Bronchial epithelial cell (primary cell): ENCODE measurements at regions not wholly inside any gene's neighbourhood (a gene's known extent, or its start where the extent isn't known, plus 50 kb on each side); places are given as distances from the start of the nearest gene placed in this dataset.

Experiments
- DNase-seq: peaks from one replicate; pipeline ENCODE4 v3.0.0-alpha.2; 2010; ENCODE audit warnings: low read depth
- FAIRE-seq: peaks from 2 replicates; lab custom pipeline; 2011; peaks lifted over from hg19 to GRCh38; lab: Jason Lieb, UNC
- H3K27me3 ChIP-seq: 2 replicates; pipeline ENCODE4 v1.5.1; 2011; ENCODE audit warnings: low read length; ENCODE audit not compliant: control insufficient read depth, insufficient read depth
- H3K36me3 ChIP-seq: 2 replicates; pipeline ENCODE4 v1.5.1; 2011; ENCODE audit warnings: low read length; ENCODE audit not compliant: control insufficient read depth, insufficient read depth
- H3K4me3 ChIP-seq: 2 replicates; pipeline ENCODE4 v1.5.1; 2011; ENCODE audit warnings: mild to moderate bottlenecking, low read depth, low read length, control low read depth
- TF ChIP-seq, protein P1 (sequence below): IDR thresholded peaks from 2 replicates; pipeline ENCODE4 v1.5.1; 2011; ENCODE audit warnings: mild to moderate bottlenecking, moderate library complexity, low read length, control low read depth, inconsistent platforms; ENCODE audit not compliant: insufficient read depth, severe bottlenecking

DNA sequence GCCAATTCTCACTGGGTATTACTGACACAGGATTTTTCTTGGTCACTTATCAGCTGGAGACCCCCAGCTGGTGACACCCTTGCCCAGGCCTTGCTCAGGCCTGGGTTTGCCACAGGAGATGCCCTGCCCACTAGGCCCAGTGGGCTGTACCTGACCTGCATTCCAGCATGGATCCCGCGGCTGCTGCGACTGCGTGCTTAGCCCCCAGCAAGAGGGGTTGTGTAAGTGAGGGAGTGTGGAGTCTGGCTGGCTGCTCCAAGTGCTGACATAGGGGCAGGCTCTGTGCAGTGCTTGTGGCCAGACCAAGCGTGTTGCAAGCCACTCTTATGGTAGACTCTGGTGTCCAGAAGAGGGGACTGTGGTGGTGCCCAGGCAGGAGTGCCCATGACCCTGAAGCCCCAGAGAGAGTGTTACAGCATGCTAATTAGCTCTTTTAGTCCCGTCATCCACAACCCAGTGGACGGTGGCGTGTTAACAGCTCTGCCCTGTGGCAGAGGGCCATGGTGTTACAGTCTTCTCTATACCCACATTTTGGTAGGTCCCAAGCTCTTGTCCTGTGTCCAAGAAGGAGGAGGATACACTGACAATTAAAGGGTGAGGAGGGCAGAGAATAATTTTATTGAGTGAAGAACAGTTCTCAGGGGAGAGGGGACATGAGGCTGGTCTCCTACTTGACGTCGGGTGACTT lies 491.7 kb upstream of the MEIS1 start:
- no peak overlapping the region for H3K4me3 ChIP-seq
- DNase-seq: no peak
- no peak for FAIRE-seq
- TF ChIP-seq, protein P1, sequence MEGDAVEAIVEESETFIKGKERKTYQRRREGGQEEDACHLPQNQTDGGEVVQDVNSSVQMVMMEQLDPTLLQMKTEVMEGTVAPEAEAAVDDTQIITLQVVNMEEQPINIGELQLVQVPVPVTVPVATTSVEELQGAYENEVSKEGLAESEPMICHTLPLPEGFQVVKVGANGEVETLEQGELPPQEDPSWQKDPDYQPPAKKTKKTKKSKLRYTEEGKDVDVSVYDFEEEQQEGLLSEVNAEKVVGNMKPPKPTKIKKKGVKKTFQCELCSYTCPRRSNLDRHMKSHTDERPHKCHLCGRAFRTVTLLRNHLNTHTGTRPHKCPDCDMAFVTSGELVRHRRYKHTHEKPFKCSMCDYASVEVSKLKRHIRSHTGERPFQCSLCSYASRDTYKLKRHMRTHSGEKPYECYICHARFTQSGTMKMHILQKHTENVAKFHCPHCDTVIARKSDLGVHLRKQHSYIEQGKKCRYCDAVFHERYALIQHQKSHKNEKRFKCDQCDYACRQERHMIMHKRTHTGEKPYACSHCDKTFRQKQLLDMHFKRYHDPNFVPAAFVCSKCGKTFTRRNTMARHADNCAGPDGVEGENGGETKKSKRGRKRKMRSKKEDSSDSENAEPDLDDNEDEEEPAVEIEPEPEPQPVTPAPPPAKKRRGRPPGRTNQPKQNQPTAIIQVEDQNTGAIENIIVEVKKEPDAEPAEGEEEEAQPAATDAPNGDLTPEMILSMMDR: no peak
- H3K27me3 ChIP-seq: no peaks in the 10 kb centered on the region
- no peaks in the 10 kb centered on the region for H3K36me3 ChIP-seq

DNA sequence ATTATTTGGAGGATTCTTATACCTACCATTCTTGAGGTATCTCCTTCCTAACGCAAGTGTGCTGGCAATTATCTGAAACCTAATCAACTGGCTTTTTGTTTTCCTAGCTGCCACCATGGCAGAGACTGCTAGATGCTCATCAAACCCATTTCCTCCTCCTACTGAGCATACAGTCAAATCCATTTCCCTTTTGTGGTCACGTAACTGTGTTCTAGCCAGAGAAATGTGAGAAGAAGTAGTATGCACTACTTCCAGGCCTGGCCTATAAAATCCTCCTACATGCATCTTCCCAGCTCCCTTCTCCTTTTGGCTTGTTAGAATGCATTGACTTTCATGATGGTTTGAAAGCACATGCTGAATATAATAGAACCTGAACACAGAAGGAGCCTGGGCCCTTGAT lies 494.1 kb upstream of the MEIS1 start:
- Histone ChIP-seq H3K4me3 (no peak overlapping the region), H3K27me3 (no peaks in the 10 kb centered on the region), H3K36me3 (no peaks in the 10 kb centered on the region)
- no peak for DNase-seq
- no peak for FAIRE-seq
- TF ChIP-seq, protein P1: no peak

DNA sequence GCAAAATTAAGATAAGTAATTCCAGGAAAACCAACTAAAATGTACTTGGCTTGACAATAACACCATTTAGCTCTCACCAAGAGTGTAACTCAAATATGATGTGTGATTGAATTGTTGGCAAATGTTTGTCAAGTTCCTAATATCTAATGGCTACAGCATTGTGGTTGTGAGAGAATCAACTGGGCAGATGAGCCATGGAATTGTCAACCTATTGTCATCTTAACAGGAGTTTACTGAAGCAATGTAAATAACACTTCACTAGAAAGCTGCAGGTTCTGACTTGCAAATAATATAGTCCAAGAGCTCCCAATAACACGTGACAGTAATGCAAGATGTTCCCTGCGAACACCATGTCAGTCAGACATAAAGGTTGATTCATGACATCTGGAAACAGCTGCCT lies 495.2 kb upstream of the MEIS1 start:
- H3K36me3 ChIP-seq: no peaks in the 10 kb centered on the region
- DNase-seq: peak; percentile 39
- TF ChIP-seq, protein P1: no peak
- no peak overlapping the region for H3K4me3 ChIP-seq
- FAIRE-seq: no peak
- H3K27me3 ChIP-seq: peaks cover 2% of the 10 kb centered on the region

DNA sequence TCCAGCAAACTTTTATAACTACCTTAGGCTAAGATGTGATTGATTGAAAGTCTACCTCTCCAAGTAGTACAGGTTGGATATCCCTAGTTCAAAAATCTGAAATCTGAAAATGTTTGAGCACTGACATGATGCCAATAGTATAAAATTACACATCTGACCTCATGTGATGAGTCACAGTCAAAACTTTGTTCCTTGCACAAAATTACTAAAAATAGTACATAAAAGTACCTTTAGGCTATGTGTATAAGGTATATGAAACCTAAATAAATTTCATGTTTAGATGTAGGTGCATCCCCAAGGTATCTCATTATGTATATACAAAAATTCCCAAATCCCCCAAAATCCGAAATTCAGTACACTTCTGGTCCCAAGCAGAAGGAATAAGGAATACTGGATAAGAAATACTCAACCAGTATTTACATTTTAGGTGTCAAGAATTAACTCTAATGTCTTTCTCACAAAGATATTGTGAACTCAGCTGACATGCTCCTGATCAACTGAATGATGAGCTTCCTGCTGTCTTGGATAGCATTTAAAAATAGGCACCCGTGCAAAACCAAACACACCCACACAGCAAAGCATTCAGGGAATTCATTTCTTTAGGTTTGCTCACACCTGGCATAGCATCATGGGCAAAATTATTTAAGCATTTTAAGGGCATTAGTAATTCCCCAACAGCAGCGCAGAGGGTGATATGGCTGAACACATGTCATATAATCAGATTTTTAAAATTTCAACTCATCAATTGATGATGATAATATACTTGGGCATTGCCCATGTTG lies 497.4 kb upstream of the MEIS1 start:
- DNase-seq: peak; percentile 64

DNA sequence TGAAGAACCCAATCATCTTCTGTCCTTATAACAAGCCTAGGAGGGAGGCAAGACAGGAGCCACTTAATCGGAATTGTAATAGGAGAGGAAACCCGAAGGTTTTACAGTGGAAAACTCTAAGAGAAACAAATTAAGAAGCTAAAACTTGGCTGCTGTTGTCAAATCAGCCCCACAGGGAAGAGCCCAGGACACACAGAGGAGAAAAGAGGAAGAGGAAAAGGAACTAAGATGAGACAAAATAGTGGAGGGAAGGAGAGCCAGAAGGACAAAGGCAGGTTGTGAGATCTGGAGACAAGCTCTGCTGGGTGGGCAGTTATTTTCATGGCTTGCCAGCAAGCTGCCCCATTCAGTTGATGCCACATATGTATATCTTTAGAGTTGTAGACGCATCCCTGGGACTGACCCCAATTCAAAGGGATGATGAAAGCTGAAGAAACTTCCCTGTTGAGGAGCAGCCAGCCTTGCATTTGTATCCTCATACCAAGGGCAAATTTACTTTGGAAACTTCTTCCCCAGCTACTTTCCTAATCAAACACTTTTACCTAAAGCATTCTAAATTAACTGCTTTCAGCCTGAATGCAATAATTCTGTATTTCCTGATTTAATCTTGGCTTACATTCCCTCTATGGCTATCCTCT lies 499.8 kb upstream of the MEIS1 start:
- TF ChIP-seq, protein P1: no peak
- Histone ChIP-seq H3K27me3 (peaks cover 2% of the 10 kb centered on the region), H3K36me3 (no peaks in the 10 kb centered on the region), H3K4me3 (no peak overlapping the region)
- DNase-seq (no peak), FAIRE-seq (no peak)

More for the DNA sequence above, 497.4 kb upstream of the MEIS1 start:
- no peak for FAIRE-seq
- Histone ChIP-seq H3K4me3 (no peak overlapping the region), H3K36me3 (no peaks in the 10 kb centered on the region), H3K27me3 (peaks cover 2% of the 10 kb centered on the region)
- TF ChIP-seq, protein P1: no peak
